IMR-90 (cell line): ENCODE measurements at regions not wholly inside any gene's neighbourhood (a gene's known extent, or its start where the extent isn't known, plus 50 kb on each side); places are given as distances from the start of the nearest gene placed in this dataset.

Experiments
- ATAC-seq: fragments of 200-7000 bp; cut with Tn5 transposase; 2 replicates; pipeline ENCODE4 v1.9.1; 2020; ENCODE audit warnings: low read depth, mild to moderate bottlenecking, moderate library complexity
- BruUV-seq: library from RNA; stranded (reverse); fragments of 400-500 nt; replicated peaks from 2 replicates; lab custom pipeline; 2021; lab: Mats Ljungman, UMichigan
- CTCF ChIA-PET: fragments of 300-600 bp; formaldehyde crosslinking; extraction: SDS; loops from one replicate; lab custom pipeline; 2021; ENCODE audit warnings: antibody characterized with exemption; lab: Yijun Ruan, JAX
- POLR2A ChIA-PET: fragments of 300-600 bp; sonication (Branson Sonifier 250); formaldehyde crosslinking; loops from one replicate; lab custom pipeline; 2022; ENCODE audit warnings: antibody characterized with exemption; ENCODE audit not compliant: unreplicated experiment; lab: Charles Lee
- DNase-seq: peaks from one replicate; pipeline ENCODE4 v3.0.0; 2013
- H2AFZ ChIP-seq: replicated peaks from 2 replicates; pipeline ENCODE3; 2013; ENCODE audit warnings: low read length, mild to moderate bottlenecking; ENCODE audit not compliant: poor library complexity
- H2AK5ac ChIP-seq: 2 replicates; pipeline ENCODE4 v1.6.1; 2013; ENCODE audit warnings: low read depth, low read length, inconsistent platforms
- H2AK9ac ChIP-seq: replicated peaks from 2 replicates; pipeline ENCODE3; 2013; ENCODE audit warnings: mild to moderate bottlenecking, low read depth, low read length, moderate library complexity; ENCODE audit not compliant: poor library complexity
- H2BK120ac ChIP-seq: 2 replicates; pipeline ENCODE4 v1.6.1; 2013; ENCODE audit warnings: low read depth, low read length, inconsistent platforms
- H2BK15ac ChIP-seq: 3 replicates; pipeline ENCODE4 v1.6.1; 2013; ENCODE audit warnings: low read depth, low read length, inconsistent platforms
- H2BK20ac ChIP-seq: 2 replicates; pipeline ENCODE4 v1.6.1; 2013; ENCODE audit warnings: low read depth, mild to moderate bottlenecking, inconsistent platforms, low read length, moderate library complexity
- H2BK5ac ChIP-seq: 2 replicates; pipeline ENCODE4 v1.6.1; 2013; ENCODE audit warnings: mild to moderate bottlenecking, low read depth, low read length, inconsistent platforms; ENCODE audit not compliant: poor library complexity, severe bottlenecking
- H3K14ac ChIP-seq: replicated peaks from 2 replicates; pipeline ENCODE4 v1.6.1; 2013; ENCODE audit warnings: low read depth, low read length, inconsistent platforms
- H3K18ac ChIP-seq: 2 replicates; pipeline ENCODE4 v1.6.1; 2013; ENCODE audit warnings: low read depth, low read length, control low read depth
- H3K23ac ChIP-seq: 2 replicates; pipeline ENCODE4 v1.6.1; 2013; ENCODE audit warnings: low read depth, low read length, inconsistent platforms
- H3K27ac ChIP-seq: 2 replicates; pipeline ENCODE4 v1.5.1; 2013; ENCODE audit warnings: mild to moderate bottlenecking, control low read depth, low read length; ENCODE audit not compliant: insufficient read depth
- H3K27me3 ChIP-seq: 2 replicates; pipeline ENCODE4 v1.6.1; 2013; ENCODE audit warnings: low read length; ENCODE audit not compliant: control insufficient read depth, insufficient read depth
- H3K36me3 ChIP-seq: 2 replicates; pipeline ENCODE4 v1.6.1; 2013; ENCODE audit warnings: low read length, mixed read lengths; ENCODE audit not compliant: control insufficient read depth, insufficient read depth
- H3K4ac ChIP-seq: 2 replicates; pipeline ENCODE4 v1.6.1; 2013; ENCODE audit warnings: low read depth, low read length, inconsistent platforms
- H3K4me1 ChIP-seq: 2 replicates; pipeline ENCODE4 v1.6.1; 2013; ENCODE audit warnings: low read length, mixed read lengths; ENCODE audit not compliant: control insufficient read depth, insufficient read depth
- H3K4me2 ChIP-seq: 2 replicates; pipeline ENCODE4 v1.6.1; 2013; ENCODE audit warnings: low read depth, mild to moderate bottlenecking, control low read depth, low read length, moderate library complexity
- H3K4me3 ChIP-seq: 2 replicates; pipeline ENCODE4 v1.5.1; 2013; ENCODE audit warnings: low read depth, mild to moderate bottlenecking, control low read depth, low read length, moderate library complexity; ENCODE audit not compliant: insufficient read depth
- H3K56ac ChIP-seq: 2 replicates; pipeline ENCODE4 v1.6.1; 2013; ENCODE audit warnings: low read length, inconsistent platforms; ENCODE audit not compliant: insufficient read depth; ENCODE audit errors: extremely low read depth
- H3K79me1 ChIP-seq, 2 experiments: 2 replicates each; pipeline ENCODE4 v1.6.1; 2013; ENCODE audit warnings: low read length in 2 of 2, inconsistent platforms in 1 of 2, low read depth in 1 of 2
- H3K9ac ChIP-seq: 2 replicates; pipeline ENCODE4 v1.6.1; 2013; ENCODE audit warnings: low read depth, low read length, control low read depth
- H3K9me1 ChIP-seq: 2 replicates; pipeline ENCODE4 v1.6.1; 2013; ENCODE audit warnings: low read length, inconsistent platforms; ENCODE audit not compliant: insufficient read depth
- H3K9me3 ChIP-seq: 2 replicates; pipeline ENCODE4 v1.6.1; 2013; ENCODE audit warnings: low read length; ENCODE audit not compliant: control insufficient read depth, insufficient read depth
- H4K20me1 ChIP-seq: 2 replicates; pipeline ENCODE4 v1.6.1; 2013; ENCODE audit warnings: low read length, inconsistent platforms; ENCODE audit not compliant: insufficient read depth
- H4K5ac ChIP-seq: 2 replicates; pipeline ENCODE4 v1.6.1; 2013; ENCODE audit warnings: mild to moderate bottlenecking, low read depth, low read length, control low read depth
- H4K8ac ChIP-seq, 2 experiments: 2 replicates each; pipeline ENCODE4 v1.6.1; 2013; ENCODE audit warnings: low read depth in 2 of 2, low read length in 2 of 2, control low read depth in 1 of 2, inconsistent platforms in 1 of 2
- H4K91ac ChIP-seq: 2 replicates; pipeline ENCODE4 v1.6.1; 2013; ENCODE audit warnings: low read depth, low read length, inconsistent platforms; ENCODE audit not compliant: insufficient read depth
- BHLHE40 ChIP-seq: fragments of 150-350 bp; IDR thresholded peaks from 2 replicates; pipeline ENCODE4 v1.6.1; 2016; ENCODE audit warnings: mild to moderate bottlenecking, low read depth, low read length
- CEBPB ChIP-seq: IDR thresholded peaks from 2 replicates; pipeline ENCODE4 v1.6.1; 2012; ENCODE audit warnings: low read depth, low read length, improper control_type of control experiment
- CHD1 ChIP-seq: IDR thresholded peaks from 2 replicates; pipeline ENCODE4 v1.6.1; 2012; ENCODE audit warnings: low read depth, low read length, improper control_type of control experiment
- CTCF ChIP-seq: conservative IDR thresholded peaks from 2 replicates; pipeline ENCODE4 v1.5.1; 2012; ENCODE audit warnings: mild to moderate bottlenecking, low read depth, low read length, improper control_type of control experiment
- ELK1 ChIP-seq: fragments of 150-350 bp; IDR thresholded peaks from 2 replicates; pipeline ENCODE4 v1.6.1; 2016; ENCODE audit warnings: low read depth, mild to moderate bottlenecking, low read length, moderate library complexity, borderline replicate concordance
- FOS ChIP-seq: fragments of 150-350 bp; IDR thresholded peaks from 2 replicates; pipeline ENCODE4 v1.6.1; 2016; ENCODE audit warnings: low read depth, low read length
- MAFK ChIP-seq: IDR thresholded peaks from 2 replicates; pipeline ENCODE4 v1.6.1; 2012; ENCODE audit warnings: low read depth, low read length, improper control_type of control experiment
- MXI1 ChIP-seq: IDR thresholded peaks from 2 replicates; pipeline ENCODE4 v1.6.1; 2012; ENCODE audit warnings: low read depth, mild to moderate bottlenecking, low read length, moderate library complexity, borderline replicate concordance
- NFE2L2 ChIP-seq: fragments of 150-350 bp; IDR thresholded peaks from 2 replicates; pipeline ENCODE4 v1.6.1; 2016; ENCODE audit warnings: low read depth, mild to moderate bottlenecking, low read length
- RCOR1 ChIP-seq: IDR thresholded peaks from 2 replicates; pipeline ENCODE4 v1.6.1; 2012; ENCODE audit warnings: mild to moderate bottlenecking, low read length, improper control_type of control experiment; ENCODE audit not compliant: insufficient replicate concordance
- RFX5 ChIP-seq: IDR thresholded peaks from 2 replicates; pipeline ENCODE4 v1.8.0; 2012; ENCODE audit warnings: low read depth, mild to moderate bottlenecking, low read length, moderate library complexity
- SMC3 ChIP-seq: fragments of 150-350 bp; IDR thresholded peaks from 2 replicates; pipeline ENCODE4 v1.6.1; 2016; ENCODE audit warnings: low read depth, mild to moderate bottlenecking, antibody characterized with exemption, low read length, moderate library complexity
- WGBS, 2 experiments: methylation state at CpG; one replicate each; pipeline versions ENCODE4 v1.1.5 to v1.1.7; 2013; ENCODE audit warnings: missing lambda C conversion rate in 2 of 2; ENCODE audit not compliant: insufficient read length in 1 of 2; ENCODE audit errors: extremely low coverage in 2 of 2; 5-methylcytosine and 5-hydroxymethylcytosine counted together
- dilution Hi-C: fragments of 300-500 bp; cut with HindIII; formaldehyde crosslinking; loops from one replicate; pipeline ENCODE4 v1.14.3; 2018; ENCODE audit warnings: low sequenced_read_pairs; ENCODE audit not compliant: unreplicated experiment
- in situ Hi-C: fragments of 300-500 bp; cut with MboI; formaldehyde crosslinking; loops from 3 replicates; pipeline ENCODE4 v1.14.3; 2019; ENCODE audit warnings: low sequenced_read_pairs, inconsistent platforms, mixed read lengths
- intact Hi-C: fragments of 100-400 bp; cut with micrococcal nuclease; formaldehyde crosslinking; loops from 2 replicates; pipeline ENCODE4 v1.10.0; 2022

GRCh38 chr1:38778051-38778450 lies 81.5 kb downstream of the RRAGC start:
- ATAC-seq (no peak), DNase-seq (no peak)
- no peak overlapping the region for H3K18ac ChIP-seq
- WGBS, 2 experiments, result 0% methylated on average over 1 of the region's 2 CpGs; no CpG with 5 or more reads in 1 of the 2 experiments
- no peak overlapping the region for H4K91ac ChIP-seq
- dilution Hi-C loops (no loop called here), in situ Hi-C loops (no loop called here), intact Hi-C loops (no loop called here)
- no TSS peak for BruUV-seq
- no peak overlapping the region for H2AFZ ChIP-seq
- no peak overlapping the region for H3K4ac ChIP-seq
- H3K4me2 ChIP-seq, result no peak overlapping the region
- no peaks in the 10 kb centered on the region for H3K79me1 ChIP-seq
- H2BK20ac ChIP-seq, result no peak overlapping the region
- ChIA-PET CTCF (interaction anchor here (0.6 to 0.7 kb wide), 2 partner anchors 10 to 224 kb away, joined by 3 to 5 read pairs; no protein-coding TSS in a partner anchor), POLR2A (no interaction called here)
- TF ChIP-seq NFE2L2, result no peak
- TF ChIP-seq CTCF, result no peak
- no peak for TF ChIP-seq CEBPB
- no peak for TF ChIP-seq FOS
- no peak for TF ChIP-seq RCOR1
- TF ChIP-seq ELK1, result no peak
- TF ChIP-seq BHLHE40, result no peak
- TF ChIP-seq MXI1, result no peak
- TF ChIP-seq CHD1, result no peak
- TF ChIP-seq RFX5, result no peak
- no peak for TF ChIP-seq MAFK
- TF ChIP-seq SMC3, result no peak
- H4K20me1 ChIP-seq, result no peaks in the 10 kb centered on the region
- H3K4me3 ChIP-seq, result no peak overlapping the region
- no peak overlapping the region for H2AK5ac ChIP-seq
- H2AK9ac ChIP-seq, result no peak overlapping the region
- no peak overlapping the region for H4K5ac ChIP-seq
- H3K36me3 ChIP-seq, result no peaks in the 10 kb centered on the region
- peaks cover 9% of the 10 kb centered on the region for H3K27me3 ChIP-seq
- H3K27ac ChIP-seq, result no peak overlapping the region
- no peak overlapping the region for H3K9ac ChIP-seq
- no peak overlapping the region for H3K23ac ChIP-seq
- H2BK5ac ChIP-seq, result no peak overlapping the region
- no peaks in the 10 kb centered on the region for H3K9me3 ChIP-seq
- H3K14ac ChIP-seq, result no peak overlapping the region
- H2BK15ac ChIP-seq, result no peak overlapping the region
- no peaks in the 10 kb centered on the region; the same call in 1 of the 2 replicates for H3K9me1 ChIP-seq
- H3K56ac ChIP-seq, result no peak overlapping the region
- no peak overlapping the region for H4K8ac ChIP-seq
- no peaks in the 10 kb centered on the region for H3K4me1 ChIP-seq
- H2BK120ac ChIP-seq, result no peak overlapping the region
